SK-N-SH (cell line): ENCODE measurements at regions not wholly inside any gene's neighbourhood (a gene's known extent, or its start where the extent isn't known, plus 50 kb on each side); places are given as distances from the start of the nearest gene placed in this dataset.

Experiments used
- CTCF ChIA-PET: fragments of 300-600, 350-600 bp; formaldehyde crosslinking; extraction: SDS; loops from one replicate; lab custom pipeline; 2021; lab: Yijun Ruan, JAX
- POLR2A ChIA-PET: fragments of 350-600 bp; sonication (Branson Sonifier 250); formaldehyde crosslinking; extraction: SDS; loops from one replicate; lab custom pipeline; 2020; ENCODE audit warnings: antibody characterized with exemption, inconsistent platforms; lab: Yijun Ruan, JAX
- DNase-seq: peaks from one replicate; pipeline ENCODE4 v3.0.0; 2012
- H2AFZ ChIP-seq: fragments of 200-600 bp; sonication (generic); 2 replicates; pipeline ENCODE4 v1.8.1; 2016; ENCODE audit warnings: antibody characterized with exemption, mild to moderate bottlenecking, low read depth
- H3F3A ChIP-seq: fragments of 200-600 bp; sonication (generic); replicated peaks from 2 replicates; pipeline ENCODE3; 2016; ENCODE audit warnings: antibody characterized with exemption, mild to moderate bottlenecking; ENCODE audit not compliant: insufficient read depth
- H3K27ac ChIP-seq, 2 experiments: fragments of 200-500 bp in 1 of 2; fragments of 200-600 bp in 1 of 2; sonication (Bioruptor generic) in 1 of 2; sonication (generic), shearing (Covaris generic) in 1 of 2; 2 replicates each; pipeline versions ENCODE4 v1.5.1 to v1.6.1; 2014 to 2016; ENCODE audit warnings: low read depth in 2 of 2, inconsistent platforms in 1 of 2, low read length in 1 of 2, mild to moderate bottlenecking in 1 of 2, mixed read lengths in 1 of 2
- H3K27me3 ChIP-seq: fragments of 200-600 bp; sonication (generic), shearing (Covaris generic); 2 replicates; pipeline ENCODE4 v1.6.1; 2016; ENCODE audit warnings: mixed run types; ENCODE audit not compliant: insufficient read depth
- H3K36me3 ChIP-seq, 2 experiments: fragments of 200-500 bp in 1 of 2; fragments of 200-600 bp in 1 of 2; sonication (Bioruptor generic) in 1 of 2; sonication (generic) in 1 of 2; replicated peaks in 1 of 2; 2 replicates each; pipeline versions ENCODE3 to v1.5.1; 2014 to 2016; ENCODE audit warnings: low read length in 1 of 2, mild to moderate bottlenecking in 1 of 2; ENCODE audit not compliant: insufficient read depth in 2 of 2, control insufficient read depth in 1 of 2
- H3K4me1 ChIP-seq, 2 experiments: fragments of 200-500 bp in 1 of 2; fragments of 200-600 bp in 1 of 2; sonication (Bioruptor generic) in 1 of 2; sonication (generic), shearing (Covaris generic) in 1 of 2; 2 replicates each; pipeline versions ENCODE4 v1.5.1 to v1.6.1; 2014 to 2016; ENCODE audit warnings: low read depth in 1 of 2, low read length in 1 of 2, mixed run types in 1 of 2; ENCODE audit not compliant: insufficient read depth in 2 of 2, control insufficient read depth in 1 of 2
- H3K4me2 ChIP-seq: fragments of 200-600 bp; sonication (generic), shearing (Covaris generic); 2 replicates; pipeline ENCODE4 v1.6.1; 2017; ENCODE audit warnings: mixed run types
- H3K4me3 ChIP-seq, 2 experiments: fragments of 200-500 bp in 1 of 2; fragments of 200-600 bp in 1 of 2; sonication (Bioruptor generic) in 1 of 2; sonication (generic), shearing (Covaris generic) in 1 of 2; 2 replicates each; pipeline versions ENCODE4 v1.5.1 to v1.8.1; 2014 to 2016; ENCODE audit warnings: low read depth in 2 of 2, inconsistent platforms in 1 of 2, low read length in 1 of 2, mild to moderate bottlenecking in 1 of 2, mixed read lengths in 1 of 2, moderate library complexity in 1 of 2
- H3K79me2 ChIP-seq: fragments of 200-600 bp; sonication (generic); 2 replicates; pipeline ENCODE4 v1.8.1; 2017; ENCODE audit warnings: mild to moderate bottlenecking; ENCODE audit not compliant: insufficient read depth
- H3K9ac ChIP-seq: fragments of 200-600 bp; sonication (generic); 2 replicates; pipeline ENCODE4 v1.6.1; 2017; ENCODE audit warnings: mixed run types
- H3K9me2 ChIP-seq: fragments of 200-600 bp; sonication (generic); 2 replicates; pipeline ENCODE4 v1.6.1; 2017; ENCODE audit warnings: mixed run types
- H3K9me3 ChIP-seq: fragments of 200-600 bp; sonication (generic); 2 replicates; pipeline ENCODE4 v1.6.1; 2017; ENCODE audit warnings: mixed run types, mild to moderate bottlenecking, moderate library complexity
- H4K20me1 ChIP-seq: fragments of 200-600 bp; sonication (generic); 2 replicates; pipeline ENCODE4 v1.6.1; 2017; ENCODE audit warnings: mild to moderate bottlenecking, mixed run types; ENCODE audit not compliant: insufficient read depth
- ELF1 ChIP-seq: IDR thresholded peaks from 2 replicates; pipeline ENCODE4 v1.4.0; 2012
- FOXJ3 ChIP-seq: sonication (generic); formaldehyde crosslinking; IDR thresholded peaks from 2 replicates; pipeline ENCODE4 v1.5.1; 2020; ENCODE audit warnings: mild to moderate bottlenecking, missing genetic modification reagents
- IRF3 ChIP-seq: fragments of 150-350 bp; IDR thresholded peaks from 2 replicates; pipeline ENCODE4 v1.6.1; 2016; ENCODE audit warnings: mild to moderate bottlenecking, low read depth, low read length
- POLR2AphosphoS5 ChIP-seq: IDR thresholded peaks from 2 replicates; pipeline ENCODE4 v1.6.1; 2012; ENCODE audit warnings: low read depth, low read length
- RAD21 ChIP-seq: IDR thresholded peaks from 2 replicates; pipeline ENCODE4 v1.6.1; 2012; ENCODE audit warnings: mild to moderate bottlenecking, low read length
- RFX5 ChIP-seq: IDR thresholded peaks from 2 replicates; pipeline ENCODE4 v1.6.1; 2012; ENCODE audit warnings: mild to moderate bottlenecking, improper control_type of control experiment, low read length
- RXRA ChIP-seq: IDR thresholded peaks from 2 replicates; pipeline ENCODE4 v1.4.0; 2012; ENCODE audit warnings: low read depth, mild to moderate bottlenecking, borderline replicate concordance
- TAF1 ChIP-seq: IDR thresholded peaks from 2 replicates; pipeline ENCODE4 v1.6.1; 2012; ENCODE audit warnings: low read depth, mild to moderate bottlenecking, low read length, moderate library complexity, borderline replicate concordance
- TCF12 ChIP-seq: IDR thresholded peaks from 2 replicates; pipeline ENCODE4 v1.4.0; 2012
- TEAD4 ChIP-seq: IDR thresholded peaks from 2 replicates; pipeline ENCODE4 v1.4.0; 2012; ENCODE audit warnings: mild to moderate bottlenecking, borderline replicate concordance; ENCODE audit not compliant: insufficient read depth
- WGBS: methylation state at CpG from one replicate; pipeline ENCODE4 v1.1.6; 2017; ENCODE audit warnings: low lambda C conversion rate; 5-methylcytosine and 5-hydroxymethylcytosine counted together
- TF ChIP-seq, protein P1 (sequence below): fragments of 200-600 bp; sonication (generic); IDR thresholded peaks from 2 replicates; pipeline ENCODE4 v1.6.1; 2017; ENCODE audit warnings: antibody characterized with exemption, mild to moderate bottlenecking, moderate library complexity
- TF ChIP-seq, protein P2 (sequence below): fragments of 150-350 bp; IDR thresholded peaks from 2 replicates; pipeline ENCODE4 v1.6.1; 2017; ENCODE audit warnings: antibody characterized with exemption, low read length, low read depth, borderline replicate concordance

DNA sequence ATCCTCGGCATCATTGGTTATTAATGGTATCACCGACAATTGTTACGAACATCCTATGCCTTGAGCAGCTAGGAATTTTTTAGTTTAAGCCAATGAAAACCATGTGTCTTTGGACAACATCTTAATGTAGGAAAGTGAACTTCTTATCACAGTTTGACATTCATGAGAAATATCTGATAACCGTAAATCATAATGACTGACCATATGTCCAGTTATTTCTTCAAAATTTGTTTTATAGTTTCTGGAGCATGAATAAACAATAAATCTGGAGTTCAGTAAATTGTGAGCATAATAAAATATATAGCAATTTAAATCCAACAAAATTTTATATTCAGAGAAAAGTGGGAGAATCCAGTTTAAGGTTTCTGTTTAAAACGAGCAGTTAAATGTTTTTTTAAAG is 970.1 kb upstream of the ADGRB3 start:
- Histone ChIP-seq H3K36me3 (no peaks in the 10 kb centered on the region), H3F3A (no peaks in the 10 kb centered on the region), H3K27me3 (no peaks in the 10 kb centered on the region), H3K4me2 (no peak overlapping the region), H3K79me2 (no peaks in the 10 kb centered on the region), H3K9me2 (no peaks in the 10 kb centered on the region), H3K4me3 (no peak overlapping the region), H4K20me1 (no peaks in the 10 kb centered on the region), H3K9me3 (no peaks in the 10 kb centered on the region), H3K9ac (no peak overlapping the region), H2AFZ (no peak overlapping the region), H3K4me1 (peaks cover 0 to 7% of the 10 kb centered on the region in 2 experiments; a peak in 2 of 4 replicates), H3K27ac (no peak overlapping the region)
- 62% methylated on average over 5 of the region's 5 CpGs for WGBS
- no peak for DNase-seq
- CTCF ChIA-PET, result interaction anchor here (1.3 kb wide), 1 partner anchor 11 kb away, joined by 4 read pairs; no protein-coding TSS in a partner anchor
- TF ChIP-seq, protein P1, sequence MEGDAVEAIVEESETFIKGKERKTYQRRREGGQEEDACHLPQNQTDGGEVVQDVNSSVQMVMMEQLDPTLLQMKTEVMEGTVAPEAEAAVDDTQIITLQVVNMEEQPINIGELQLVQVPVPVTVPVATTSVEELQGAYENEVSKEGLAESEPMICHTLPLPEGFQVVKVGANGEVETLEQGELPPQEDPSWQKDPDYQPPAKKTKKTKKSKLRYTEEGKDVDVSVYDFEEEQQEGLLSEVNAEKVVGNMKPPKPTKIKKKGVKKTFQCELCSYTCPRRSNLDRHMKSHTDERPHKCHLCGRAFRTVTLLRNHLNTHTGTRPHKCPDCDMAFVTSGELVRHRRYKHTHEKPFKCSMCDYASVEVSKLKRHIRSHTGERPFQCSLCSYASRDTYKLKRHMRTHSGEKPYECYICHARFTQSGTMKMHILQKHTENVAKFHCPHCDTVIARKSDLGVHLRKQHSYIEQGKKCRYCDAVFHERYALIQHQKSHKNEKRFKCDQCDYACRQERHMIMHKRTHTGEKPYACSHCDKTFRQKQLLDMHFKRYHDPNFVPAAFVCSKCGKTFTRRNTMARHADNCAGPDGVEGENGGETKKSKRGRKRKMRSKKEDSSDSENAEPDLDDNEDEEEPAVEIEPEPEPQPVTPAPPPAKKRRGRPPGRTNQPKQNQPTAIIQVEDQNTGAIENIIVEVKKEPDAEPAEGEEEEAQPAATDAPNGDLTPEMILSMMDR, result no peak
- TF ChIP-seq TEAD4, result no peak
- POLR2A ChIA-PET, result no interaction called here

DNA sequence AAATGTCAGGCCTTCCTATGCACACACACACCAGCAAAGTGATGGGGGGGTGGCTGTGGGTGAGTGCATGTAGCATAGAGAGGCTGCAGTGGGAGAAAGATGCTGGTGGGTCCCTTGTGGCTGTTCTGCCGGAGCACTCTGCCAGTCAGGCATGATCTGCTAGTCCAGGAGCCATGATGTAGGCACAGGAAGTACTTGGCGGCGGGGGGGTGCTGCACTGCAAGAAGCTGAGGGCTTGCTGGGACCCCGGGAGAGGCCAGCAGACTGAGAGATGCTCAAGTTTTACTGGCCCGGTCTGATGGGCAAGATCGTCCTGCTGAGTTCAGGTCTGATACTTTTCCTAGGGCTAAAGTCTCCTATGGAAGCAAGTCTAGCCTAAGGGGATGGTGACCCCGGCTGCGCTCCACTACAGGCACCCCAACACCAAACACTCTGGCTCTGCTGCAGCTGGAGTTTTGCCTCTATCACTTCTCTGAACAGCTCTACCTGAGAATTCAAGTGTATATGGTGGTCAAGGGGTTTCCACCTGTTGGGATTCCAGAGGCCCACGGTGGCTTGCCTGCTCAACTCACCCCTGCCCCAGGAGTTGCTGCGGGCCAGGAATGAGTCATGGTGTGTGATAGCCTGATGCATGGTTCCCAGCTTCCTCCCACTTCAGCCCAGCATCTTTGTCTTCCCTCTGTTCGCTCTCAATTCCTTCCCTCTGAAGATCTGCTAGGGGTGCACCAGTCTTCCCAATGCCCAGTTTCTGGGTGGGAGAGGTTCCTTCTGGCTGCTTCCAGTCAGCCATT is 971.8 kb upstream of the ADGRB3 start:
- Histone ChIP-seq H3K9me2 (no peaks in the 10 kb centered on the region), H3K4me2 (no peak overlapping the region), H3K27ac (no peak overlapping the region), H3K27me3 (no peaks in the 10 kb centered on the region), H3F3A (no peaks in the 10 kb centered on the region), H3K9ac (no peak overlapping the region), H4K20me1 (no peaks in the 10 kb centered on the region), H3K79me2 (no peaks in the 10 kb centered on the region), H3K9me3 (no peaks in the 10 kb centered on the region), H3K4me3 (no peak overlapping the region), H2AFZ (no peak overlapping the region), H3K4me1 (peaks cover 0 to 7% of the 10 kb centered on the region in 2 experiments; a peak in 2 of 4 replicates), H3K36me3 (no peaks in the 10 kb centered on the region)
- no peak for DNase-seq
- TF ChIP-seq TEAD4 (no peak), POLR2AphosphoS5 (no peak), RXRA (no peak), IRF3 (no peak)
- POLR2A ChIA-PET, result no interaction called here
- 59% methylated on average over 8 of the region's 11 CpGs for WGBS
- CTCF ChIA-PET, result interaction anchor here (1.3 kb wide), 1 partner anchor 13 kb away, joined by 4 read pairs; no protein-coding TSS in a partner anchor

- H3K9ac ChIP-seq, result no peak overlapping the region
- H3K4me3 ChIP-seq, result no peak overlapping the region
- H3K9me2 ChIP-seq, result no peaks in the 10 kb centered on the region
- ChIA-PET POLR2A (no interaction called here), CTCF (no interaction called here)
- H3K79me2 ChIP-seq, result no peaks in the 10 kb centered on the region
- H3K4me1 ChIP-seq, result no peaks in the 10 kb centered on the region
- no peaks in the 10 kb centered on the region for H3F3A ChIP-seq
- H3K27ac ChIP-seq, result no peak overlapping the region
- WGBS, result 58% methylated on average over 3 of the region's 3 CpGs
- no peaks in the 10 kb centered on the region for H4K20me1 ChIP-seq
- no peaks in the 10 kb centered on the region for H3K27me3 ChIP-seq
- H2AFZ ChIP-seq, result no peak overlapping the region
- no peak for DNase-seq
- H3K9me3 ChIP-seq, result no peaks in the 10 kb centered on the region
- no peaks in the 10 kb centered on the region for H3K36me3 ChIP-seq
- H3K4me2 ChIP-seq, result no peak overlapping the region
- TF ChIP-seq TAF1, result no peak
- no peak for TF ChIP-seq RAD21
- TF ChIP-seq IRF3, result no peak
- no peak for TF ChIP-seq RFX5
- TF ChIP-seq ELF1, result no peak
- no peak for TF ChIP-seq TCF12
- TF ChIP-seq, protein P1, result no peak
- no peak for TF ChIP-seq FOXJ3 (CRISPR knock-in tag)
- TF ChIP-seq, protein P2, sequence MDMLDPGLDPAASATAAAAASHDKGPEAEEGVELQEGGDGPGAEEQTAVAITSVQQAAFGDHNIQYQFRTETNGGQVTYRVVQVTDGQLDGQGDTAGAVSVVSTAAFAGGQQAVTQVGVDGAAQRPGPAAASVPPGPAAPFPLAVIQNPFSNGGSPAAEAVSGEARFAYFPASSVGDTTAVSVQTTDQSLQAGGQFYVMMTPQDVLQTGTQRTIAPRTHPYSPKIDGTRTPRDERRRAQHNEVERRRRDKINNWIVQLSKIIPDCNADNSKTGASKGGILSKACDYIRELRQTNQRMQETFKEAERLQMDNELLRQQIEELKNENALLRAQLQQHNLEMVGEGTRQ, result no peak
These were observed 981.5 kb upstream of the ADGRB3 start for GRCh38 chr6:67653561-67653960.
